IMR-90 (cell line): ENCODE measurements at regions not wholly inside any gene's neighbourhood (a gene's known extent, or its start where the extent isn't known, plus 50 kb on each side); places are given as distances from the start of the nearest gene placed in this dataset.
A peak's percentile ranks its signal among the peaks of the same experiment; 100 is the strongest.

Experiments used
- ATAC-seq: fragments of 200-7000 bp; cut with Tn5 transposase; 2 replicates; pipeline ENCODE4 v1.9.1; 2020; ENCODE audit warnings: low read depth, mild to moderate bottlenecking, moderate library complexity
- BruUV-seq: library from RNA; stranded (reverse); fragments of 400-500 nt; replicated peaks from 2 replicates; lab custom pipeline; 2021; lab: Mats Ljungman, UMichigan
- CTCF ChIA-PET: fragments of 300-600 bp; formaldehyde crosslinking; extraction: SDS; loops from one replicate; lab custom pipeline; 2021; ENCODE audit warnings: antibody characterized with exemption; lab: Yijun Ruan, JAX
- POLR2A ChIA-PET: fragments of 300-600 bp; sonication (Branson Sonifier 250); formaldehyde crosslinking; loops from one replicate; lab custom pipeline; 2022; ENCODE audit warnings: antibody characterized with exemption; ENCODE audit not compliant: unreplicated experiment; lab: Charles Lee
- DNase-seq: peaks from one replicate; pipeline ENCODE4 v3.0.0; 2013
- H2AFZ ChIP-seq: replicated peaks from 2 replicates; pipeline ENCODE3; 2013; ENCODE audit warnings: low read length, mild to moderate bottlenecking; ENCODE audit not compliant: poor library complexity
- H2AK5ac ChIP-seq: 2 replicates; pipeline ENCODE4 v1.6.1; 2013; ENCODE audit warnings: low read depth, low read length, inconsistent platforms
- H2AK9ac ChIP-seq: replicated peaks from 2 replicates; pipeline ENCODE3; 2013; ENCODE audit warnings: mild to moderate bottlenecking, low read depth, low read length, moderate library complexity; ENCODE audit not compliant: poor library complexity
- H2BK120ac ChIP-seq: 2 replicates; pipeline ENCODE4 v1.6.1; 2013; ENCODE audit warnings: low read depth, low read length, inconsistent platforms
- H2BK15ac ChIP-seq: 3 replicates; pipeline ENCODE4 v1.6.1; 2013; ENCODE audit warnings: low read depth, low read length, inconsistent platforms
- H2BK20ac ChIP-seq: 2 replicates; pipeline ENCODE4 v1.6.1; 2013; ENCODE audit warnings: low read depth, mild to moderate bottlenecking, inconsistent platforms, low read length, moderate library complexity
- H2BK5ac ChIP-seq: 2 replicates; pipeline ENCODE4 v1.6.1; 2013; ENCODE audit warnings: mild to moderate bottlenecking, low read depth, low read length, inconsistent platforms; ENCODE audit not compliant: poor library complexity, severe bottlenecking
- H3K14ac ChIP-seq: replicated peaks from 2 replicates; pipeline ENCODE4 v1.6.1; 2013; ENCODE audit warnings: low read depth, low read length, inconsistent platforms
- H3K18ac ChIP-seq: 2 replicates; pipeline ENCODE4 v1.6.1; 2013; ENCODE audit warnings: low read depth, low read length, control low read depth
- H3K23ac ChIP-seq: 2 replicates; pipeline ENCODE4 v1.6.1; 2013; ENCODE audit warnings: low read depth, low read length, inconsistent platforms
- H3K27ac ChIP-seq: 2 replicates; pipeline ENCODE4 v1.5.1; 2013; ENCODE audit warnings: mild to moderate bottlenecking, control low read depth, low read length; ENCODE audit not compliant: insufficient read depth
- H3K27me3 ChIP-seq: 2 replicates; pipeline ENCODE4 v1.6.1; 2013; ENCODE audit warnings: low read length; ENCODE audit not compliant: control insufficient read depth, insufficient read depth
- H3K36me3 ChIP-seq: 2 replicates; pipeline ENCODE4 v1.6.1; 2013; ENCODE audit warnings: low read length, mixed read lengths; ENCODE audit not compliant: control insufficient read depth, insufficient read depth
- H3K4ac ChIP-seq: 2 replicates; pipeline ENCODE4 v1.6.1; 2013; ENCODE audit warnings: low read depth, low read length, inconsistent platforms
- H3K4me1 ChIP-seq: 2 replicates; pipeline ENCODE4 v1.6.1; 2013; ENCODE audit warnings: low read length, mixed read lengths; ENCODE audit not compliant: control insufficient read depth, insufficient read depth
- H3K4me2 ChIP-seq: 2 replicates; pipeline ENCODE4 v1.6.1; 2013; ENCODE audit warnings: low read depth, mild to moderate bottlenecking, control low read depth, low read length, moderate library complexity
- H3K4me3 ChIP-seq: 2 replicates; pipeline ENCODE4 v1.5.1; 2013; ENCODE audit warnings: low read depth, mild to moderate bottlenecking, control low read depth, low read length, moderate library complexity; ENCODE audit not compliant: insufficient read depth
- H3K56ac ChIP-seq: 2 replicates; pipeline ENCODE4 v1.6.1; 2013; ENCODE audit warnings: low read length, inconsistent platforms; ENCODE audit not compliant: insufficient read depth; ENCODE audit errors: extremely low read depth
- H3K79me1 ChIP-seq, 2 experiments: 2 replicates each; pipeline ENCODE4 v1.6.1; 2013; ENCODE audit warnings: low read length in 2 of 2, inconsistent platforms in 1 of 2, low read depth in 1 of 2
- H3K9ac ChIP-seq: 2 replicates; pipeline ENCODE4 v1.6.1; 2013; ENCODE audit warnings: low read depth, low read length, control low read depth
- H3K9me1 ChIP-seq: 2 replicates; pipeline ENCODE4 v1.6.1; 2013; ENCODE audit warnings: low read length, inconsistent platforms; ENCODE audit not compliant: insufficient read depth
- H3K9me3 ChIP-seq: 2 replicates; pipeline ENCODE4 v1.6.1; 2013; ENCODE audit warnings: low read length; ENCODE audit not compliant: control insufficient read depth, insufficient read depth
- H4K20me1 ChIP-seq: 2 replicates; pipeline ENCODE4 v1.6.1; 2013; ENCODE audit warnings: low read length, inconsistent platforms; ENCODE audit not compliant: insufficient read depth
- H4K5ac ChIP-seq: 2 replicates; pipeline ENCODE4 v1.6.1; 2013; ENCODE audit warnings: mild to moderate bottlenecking, low read depth, low read length, control low read depth
- H4K8ac ChIP-seq, 2 experiments: 2 replicates each; pipeline ENCODE4 v1.6.1; 2013; ENCODE audit warnings: low read depth in 2 of 2, low read length in 2 of 2, control low read depth in 1 of 2, inconsistent platforms in 1 of 2
- H4K91ac ChIP-seq: 2 replicates; pipeline ENCODE4 v1.6.1; 2013; ENCODE audit warnings: low read depth, low read length, inconsistent platforms; ENCODE audit not compliant: insufficient read depth
- CHD1 ChIP-seq: IDR thresholded peaks from 2 replicates; pipeline ENCODE4 v1.6.1; 2012; ENCODE audit warnings: low read depth, low read length, improper control_type of control experiment
- RAD21 ChIP-seq: IDR thresholded peaks from 2 replicates; pipeline ENCODE4 v1.6.1; 2012; ENCODE audit warnings: low read length, improper control_type of control experiment
- WGBS, 2 experiments: methylation state at CpG; one replicate each; pipeline versions ENCODE4 v1.1.5 to v1.1.7; 2013; ENCODE audit warnings: missing lambda C conversion rate in 2 of 2; ENCODE audit not compliant: insufficient read length in 1 of 2; ENCODE audit errors: extremely low coverage in 2 of 2; 5-methylcytosine and 5-hydroxymethylcytosine counted together
- dilution Hi-C: fragments of 300-500 bp; cut with HindIII; formaldehyde crosslinking; loops from one replicate; pipeline ENCODE4 v1.14.3; 2018; ENCODE audit warnings: low sequenced_read_pairs; ENCODE audit not compliant: unreplicated experiment
- in situ Hi-C: fragments of 300-500 bp; cut with MboI; formaldehyde crosslinking; loops from 3 replicates; pipeline ENCODE4 v1.14.3; 2019; ENCODE audit warnings: low sequenced_read_pairs, inconsistent platforms, mixed read lengths
- intact Hi-C: fragments of 100-400 bp; cut with micrococcal nuclease; formaldehyde crosslinking; loops from 2 replicates; pipeline ENCODE4 v1.10.0; 2022
- TF ChIP-seq, protein P1 (sequence below): conservative IDR thresholded peaks from 2 replicates; pipeline ENCODE4 v1.5.1; 2012; ENCODE audit warnings: mild to moderate bottlenecking, low read depth, low read length, improper control_type of control experiment

DNA sequence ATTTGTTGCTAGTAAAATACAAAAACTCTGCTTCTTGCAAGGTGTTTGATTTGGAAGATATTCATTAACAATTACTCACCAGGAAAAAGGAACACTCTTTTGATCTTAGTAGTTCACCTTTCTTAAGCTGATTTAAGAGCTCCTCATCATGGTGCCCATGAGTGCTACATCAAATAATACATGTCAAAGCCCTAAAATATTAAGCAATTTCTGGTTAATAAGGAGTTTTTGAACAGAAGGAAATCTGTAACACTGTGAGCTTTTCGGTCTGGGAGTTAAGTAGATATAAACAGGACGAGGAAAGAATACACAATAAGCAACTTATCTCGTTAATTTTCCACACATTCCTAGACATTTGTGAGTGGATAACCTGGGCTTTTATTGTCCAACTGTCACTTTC lies 83.9 kb upstream of the DCBLD2 start:
- Histone ChIP-seq H3K9me1 (no peaks in the 10 kb centered on the region), H2BK20ac (peak overlapping the region; percentile 57; the same call in 1 of the 2 replicates), H4K5ac (peak overlapping the region; percentile 26; the same call in 1 of the 2 replicates), H4K8ac (peak overlapping the region in 1 of 2 experiments; percentile 61; a peak in 1 of 4 replicates), H2AK9ac (no peak overlapping the region), H4K20me1 (no peaks in the 10 kb centered on the region), H2BK15ac (0 out of 3 replicates have a peak overlapping the region, but pooled peaks have one; percentile 21), H3K4me1 (no peaks in the 10 kb centered on the region; the same call in none of the 2 replicates), H3K9ac (no peak overlapping the region), H3K9me3 (no peaks in the 10 kb centered on the region), H3K79me1 (no peaks in the 10 kb centered on the region; a peak in 1 of 4 replicates), H3K4me2 (peak overlapping the region; percentile 20; the same call in 1 of the 2 replicates), H3K23ac (no peak overlapping the region), H3K4ac (0 out of 2 replicates have a peak overlapping the region, but pooled peaks have one; percentile 3), H2AFZ (no peak overlapping the region), H3K27me3 (no peaks in the 10 kb centered on the region), H4K91ac (no peak overlapping the region), H2BK120ac (peak overlapping the region; percentile 18; the same call in 1 of the 2 replicates), H3K36me3 (no peaks in the 10 kb centered on the region), H3K27ac (no peak overlapping the region; the same call in 1 of the 2 replicates), H2AK5ac (no peak overlapping the region), H3K4me3 (no peak overlapping the region), H3K14ac (no peak overlapping the region; the same call in 1 of the 2 replicates), H3K18ac (peak overlapping the region; percentile 9), H3K56ac (no peak overlapping the region), H2BK5ac (peak overlapping the region; percentile 6)
- in situ Hi-C loops: no loop called here
- intact Hi-C loops: no loop called here
- CTCF ChIA-PET: no interaction called here
- DNase-seq (no peak), ATAC-seq (no peak)
- POLR2A ChIA-PET: no interaction called here
- TF ChIP-seq CHD1: no peak
- TF ChIP-seq RAD21: peak; percentile 14
- TF ChIP-seq, protein P1, sequence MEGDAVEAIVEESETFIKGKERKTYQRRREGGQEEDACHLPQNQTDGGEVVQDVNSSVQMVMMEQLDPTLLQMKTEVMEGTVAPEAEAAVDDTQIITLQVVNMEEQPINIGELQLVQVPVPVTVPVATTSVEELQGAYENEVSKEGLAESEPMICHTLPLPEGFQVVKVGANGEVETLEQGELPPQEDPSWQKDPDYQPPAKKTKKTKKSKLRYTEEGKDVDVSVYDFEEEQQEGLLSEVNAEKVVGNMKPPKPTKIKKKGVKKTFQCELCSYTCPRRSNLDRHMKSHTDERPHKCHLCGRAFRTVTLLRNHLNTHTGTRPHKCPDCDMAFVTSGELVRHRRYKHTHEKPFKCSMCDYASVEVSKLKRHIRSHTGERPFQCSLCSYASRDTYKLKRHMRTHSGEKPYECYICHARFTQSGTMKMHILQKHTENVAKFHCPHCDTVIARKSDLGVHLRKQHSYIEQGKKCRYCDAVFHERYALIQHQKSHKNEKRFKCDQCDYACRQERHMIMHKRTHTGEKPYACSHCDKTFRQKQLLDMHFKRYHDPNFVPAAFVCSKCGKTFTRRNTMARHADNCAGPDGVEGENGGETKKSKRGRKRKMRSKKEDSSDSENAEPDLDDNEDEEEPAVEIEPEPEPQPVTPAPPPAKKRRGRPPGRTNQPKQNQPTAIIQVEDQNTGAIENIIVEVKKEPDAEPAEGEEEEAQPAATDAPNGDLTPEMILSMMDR: peak; percentile 24
- no CpG with 5 or more reads among the region's 3 CpGs for WGBS, 2 experiments
- dilution Hi-C loops: no loop called here
- BruUV-seq: no TSS peak
